Activated naive CD4-positive, alpha-beta T cell treated with anti-CD3 and anti-CD28 coated beads for 36 hours (primary cell): ENCODE measurements at regions not wholly inside any gene's neighbourhood (a gene's known extent, or its start where the extent isn't known, plus 50 kb on each side); places are given as distances from the start of the nearest gene placed in this dataset.
"Not testable (repeated sequence)": the region's sequence is repeated elsewhere in the genome, so short reads cannot be mapped to it uniquely, and the experiment has no call there.

Source experiments
- CTCF ChIA-PET: fragments of 350-600 bp; sonication (Branson Sonifier 250); formaldehyde crosslinking; loops from one replicate; lab custom pipeline; 2021; ENCODE audit warnings: antibody characterized with exemption; lab: Charles Lee
- DNase-seq: peaks from one replicate; pipeline ENCODE4 v3.0.0-alpha.2; 2020
- H3K27ac Mint-ChIP-seq: one replicate; pipeline ENCODE4 v1.8.0; 2021; ENCODE audit warnings: mild to moderate bottlenecking, mixed read lengths
- H3K27me3 Mint-ChIP-seq: one replicate; pipeline ENCODE4 v1.8.0; 2021; ENCODE audit warnings: low read depth, mixed read lengths
- H3K36me3 Mint-ChIP-seq: one replicate; pipeline ENCODE4 v1.8.0; 2021; ENCODE audit warnings: low read depth, mixed read lengths
- H3K4me1 Mint-ChIP-seq: one replicate; pipeline ENCODE4 v1.8.0; 2021; ENCODE audit warnings: low read depth, mixed read lengths
- H3K4me3 Mint-ChIP-seq: one replicate; pipeline ENCODE4 v1.8.0; 2021; ENCODE audit warnings: mild to moderate bottlenecking, moderate library complexity, mixed read lengths
- H3K9me3 Mint-ChIP-seq: one replicate; pipeline ENCODE4 v1.8.0; 2021; ENCODE audit warnings: mixed read lengths
- intact Hi-C: fragments of 100-400 bp; cut with micrococcal nuclease; formaldehyde crosslinking; loops from one replicate; pipeline ENCODE4 v1.15.1; 2023

GRCh38 chr14:105675905-105676670 is 149.7 kb downstream of the TMEM121 start:
- not testable (repeated sequence) for H3K4me1 Mint-ChIP-seq, DNase-seq, H3K36me3 Mint-ChIP-seq, H3K27me3 Mint-ChIP-seq, H3K4me3 Mint-ChIP-seq, H3K9me3 Mint-ChIP-seq
- intact Hi-C loops: loop anchor here (10.0 kb wide), 1 partner anchor 389 kb away; no protein-coding TSS in a partner anchor
- CTCF ChIA-PET: interaction anchor here (0.9 kb wide), 2 partner anchors 269 to 386 kb away, joined by 4 read pairs; no protein-coding TSS in a partner anchor
- peak overlapping the region; percentile 14 for H3K27ac Mint-ChIP-seq

- H3K27me3 Mint-ChIP-seq, H3K9me3 Mint-ChIP-seq, H3K4me3 Mint-ChIP-seq, H3K4me1 Mint-ChIP-seq, CTCF ChIA-PET, H3K27ac Mint-ChIP-seq, DNase-seq, H3K36me3 Mint-ChIP-seq: not testable (repeated sequence)
- intact Hi-C loops: loop anchor here (10.0 kb wide), 1 partner anchor 387 kb away; no protein-coding TSS in a partner anchor
Observed at GRCh38 chr14:105678057-105678456, 151.7 kb downstream of the TMEM121 start.

GRCh38 chr14:105678996-105679958 is 152.9 kb downstream of the TMEM121 start:
- DNase-seq, H3K9me3 Mint-ChIP-seq, H3K4me3 Mint-ChIP-seq, H3K36me3 Mint-ChIP-seq, H3K27me3 Mint-ChIP-seq, H3K4me1 Mint-ChIP-seq, H3K27ac Mint-ChIP-seq: not testable (repeated sequence)
- intact Hi-C loops: loop anchor here (10.0 kb wide), 1 partner anchor 386 kb away; no protein-coding TSS in a partner anchor
- CTCF ChIA-PET: interaction anchor here (0.7 kb wide), 1 partner anchor 321 kb away, joined by 3 read pairs; no protein-coding TSS in a partner anchor

GRCh38 chr14:105679959-105680735 is 153.8 kb downstream of the TMEM121 start:
- not testable (repeated sequence) for H3K36me3 Mint-ChIP-seq, H3K4me3 Mint-ChIP-seq, H3K27ac Mint-ChIP-seq, H3K9me3 Mint-ChIP-seq, H3K27me3 Mint-ChIP-seq, H3K4me1 Mint-ChIP-seq
- DNase-seq: peak; percentile 27
- CTCF ChIA-PET: interaction anchor here (0.7 kb wide), 1 partner anchor 320 kb away, joined by 3 read pairs; no protein-coding TSS in a partner anchor
- intact Hi-C loops: loop anchor here (2.0 to 10.0 kb wide), 2 partner anchors 265 to 385 kb away; no protein-coding TSS in a partner anchor

- not testable (repeated sequence) for H3K27ac Mint-ChIP-seq, H3K27me3 Mint-ChIP-seq
Observed at GRCh38 chr14:105680736-105681098, 154.3 kb downstream of the TMEM121 start.

GRCh38 chr14:105681606-105682185 is 155.3 kb downstream of the TMEM121 start:
- H3K36me3 Mint-ChIP-seq, H3K27me3 Mint-ChIP-seq, H3K27ac Mint-ChIP-seq, H3K9me3 Mint-ChIP-seq, CTCF ChIA-PET, H3K4me1 Mint-ChIP-seq, H3K4me3 Mint-ChIP-seq, DNase-seq: not testable (repeated sequence)
- intact Hi-C loops: loop anchor here (2.0 kb wide), 1 partner anchor 263 kb away; no protein-coding TSS in a partner anchor

More at GRCh38 chr14:105680736-105681098, 154.3 kb downstream of the TMEM121 start:
- intact Hi-C loops: loop anchor here (2.0 kb wide), 1 partner anchor 264 kb away; no protein-coding TSS in a partner anchor
- H3K4me3 Mint-ChIP-seq, CTCF ChIA-PET, H3K4me1 Mint-ChIP-seq, DNase-seq, H3K9me3 Mint-ChIP-seq, H3K36me3 Mint-ChIP-seq: not testable (repeated sequence)

- H3K4me3 Mint-ChIP-seq, H3K4me1 Mint-ChIP-seq, H3K27me3 Mint-ChIP-seq, H3K9me3 Mint-ChIP-seq, intact Hi-C loops, H3K36me3 Mint-ChIP-seq, DNase-seq, H3K27ac Mint-ChIP-seq, CTCF ChIA-PET: not testable (repeated sequence)
Observed at GRCh38 chr14:105682442-105682841, 156.1 kb downstream of the TMEM121 start.

GRCh38 chr14:105682956-105683570 is 156.7 kb downstream of the TMEM121 start:
- intact Hi-C loops: no loop called here
- H3K27ac Mint-ChIP-seq: no peak overlapping the region

GRCh38 chr14:105684056-105684455 is 157.7 kb downstream of the TMEM121 start:
- H3K36me3 Mint-ChIP-seq, H3K9me3 Mint-ChIP-seq, H3K4me1 Mint-ChIP-seq, intact Hi-C loops, CTCF ChIA-PET, H3K27me3 Mint-ChIP-seq, DNase-seq, H3K4me3 Mint-ChIP-seq, H3K27ac Mint-ChIP-seq: not testable (repeated sequence)

More at GRCh38 chr14:105682956-105683570, 156.7 kb downstream of the TMEM121 start:
- CTCF ChIA-PET: no interaction called here
- Mint-ChIP-seq H3K4me3 (no peak overlapping the region), H3K4me1 (no peaks in the 10 kb centered on the region), H3K27me3 (no peaks in the 10 kb centered on the region), H3K9me3 (no peaks in the 10 kb centered on the region), H3K36me3 (no peaks in the 10 kb centered on the region)
- no peak for DNase-seq

- H3K27me3 Mint-ChIP-seq, DNase-seq, H3K36me3 Mint-ChIP-seq, H3K4me3 Mint-ChIP-seq, CTCF ChIA-PET, H3K9me3 Mint-ChIP-seq, intact Hi-C loops, H3K27ac Mint-ChIP-seq, H3K4me1 Mint-ChIP-seq: not testable (repeated sequence)
Observed at GRCh38 chr14:105684597-105684996, 158.2 kb downstream of the TMEM121 start.

GRCh38 chr14:105685003-105685402 is 158.6 kb downstream of the TMEM121 start:
- DNase-seq: no peak
- CTCF ChIA-PET: no interaction called here
- intact Hi-C loops: no loop called here
- Mint-ChIP-seq H3K36me3 (no peaks in the 10 kb centered on the region), H3K27me3 (no peaks in the 10 kb centered on the region), H3K9me3 (no peaks in the 10 kb centered on the region), H3K4me3 (no peak overlapping the region), H3K27ac (no peak overlapping the region), H3K4me1 (no peaks in the 10 kb centered on the region)
